Gastroesophageal sphincter (tissue), 3 donors: ENCODE measurements at regions not wholly inside any gene's neighbourhood (a gene's known extent, or its start where the extent isn't known, plus 50 kb on each side); places are given as distances from the start of the nearest gene placed in this dataset.

Experiments
- CTCF ChIP-seq, 4 experiments: fragments of 200-600 bp in 2 of 4; fragments of 450-650 bp in 2 of 4; sonication (generic) in 1 of 4; IDR thresholded peaks; one replicate each; pipeline ENCODE4 v1.5.1; 2017 to 2019; ENCODE audit warnings: antibody characterized with exemption in 4 of 4, mild to moderate bottlenecking in 2 of 4, moderate library complexity in 2 of 4
- EP300 ChIP-seq: sonication (generic); formaldehyde crosslinking; IDR thresholded peaks from one replicate; pipeline ENCODE4 v1.6.1; 2017; ENCODE audit warnings: antibody characterized with exemption, mild to moderate bottlenecking
- POLR2A ChIP-seq, 2 donors: fragments of 450-650 bp; IDR thresholded peaks; one replicate each; pipeline ENCODE4 v1.6.1; 2017; ENCODE audit warnings: antibody characterized with exemption in 2 of 2, mild to moderate bottlenecking in 2 of 2, moderate library complexity in 1 of 2
- POLR2AphosphoS5 ChIP-seq: sonication (generic); formaldehyde crosslinking; IDR thresholded peaks from one replicate; pipeline ENCODE4 v1.6.1; 2017; ENCODE audit warnings: antibody characterized with exemption

- TF ChIP-seq CTCF (IDR thresholded peaks at IDR 0.05) (no peak), POLR2AphosphoS5 (no peak), POLR2A (IDR thresholded peaks at IDR 0.05) (no peak), EP300 (no peak)
These were observed 703.1 kb upstream of the MDGA2 start for GRCh38 chr14:48378541-48378940.
